HCEC 1CT (cell line): ENCODE measurements at regions not wholly inside any gene's neighbourhood (a gene's known extent, or its start where the extent isn't known, plus 50 kb on each side); places are given as distances from the start of the nearest gene placed in this dataset.

Source experiments
- DNase-seq: peaks from one replicate; pipeline ENCODE4 v3.0.0-alpha.2; 2017

DNA sequence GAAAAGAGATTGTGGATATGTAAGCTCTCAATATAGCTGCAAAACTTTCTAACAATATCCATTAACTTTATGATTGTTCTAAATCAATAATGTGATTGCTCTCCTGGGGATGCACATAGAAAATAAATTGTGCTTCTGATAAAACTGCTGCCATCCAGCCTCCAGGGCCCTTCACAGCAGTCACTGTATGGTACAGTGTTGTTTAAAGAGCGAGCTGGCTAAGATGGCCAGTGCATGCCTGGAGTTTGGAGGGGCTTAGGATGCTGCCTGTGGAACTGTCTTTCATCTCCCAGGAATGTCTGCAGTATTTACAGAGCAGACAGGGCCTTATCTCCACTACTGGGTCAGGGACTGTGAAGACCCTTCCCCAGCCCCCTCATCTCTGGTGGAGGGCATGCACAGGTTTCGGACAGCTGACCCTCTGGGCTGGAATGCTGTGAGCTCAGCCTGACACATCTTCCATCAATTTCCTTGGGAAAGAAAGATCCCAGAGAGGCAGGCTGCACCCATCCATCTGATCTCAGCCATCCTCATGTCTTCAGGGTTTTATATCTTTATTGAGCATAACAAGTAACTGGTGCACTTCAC, 137.0 kb downstream of the PLPP3 start:
- no peak for DNase-seq

- no peak for DNase-seq
Measured at GRCh38 chr1:56441601-56442000, 137.8 kb downstream of the PLPP3 start.

DNA sequence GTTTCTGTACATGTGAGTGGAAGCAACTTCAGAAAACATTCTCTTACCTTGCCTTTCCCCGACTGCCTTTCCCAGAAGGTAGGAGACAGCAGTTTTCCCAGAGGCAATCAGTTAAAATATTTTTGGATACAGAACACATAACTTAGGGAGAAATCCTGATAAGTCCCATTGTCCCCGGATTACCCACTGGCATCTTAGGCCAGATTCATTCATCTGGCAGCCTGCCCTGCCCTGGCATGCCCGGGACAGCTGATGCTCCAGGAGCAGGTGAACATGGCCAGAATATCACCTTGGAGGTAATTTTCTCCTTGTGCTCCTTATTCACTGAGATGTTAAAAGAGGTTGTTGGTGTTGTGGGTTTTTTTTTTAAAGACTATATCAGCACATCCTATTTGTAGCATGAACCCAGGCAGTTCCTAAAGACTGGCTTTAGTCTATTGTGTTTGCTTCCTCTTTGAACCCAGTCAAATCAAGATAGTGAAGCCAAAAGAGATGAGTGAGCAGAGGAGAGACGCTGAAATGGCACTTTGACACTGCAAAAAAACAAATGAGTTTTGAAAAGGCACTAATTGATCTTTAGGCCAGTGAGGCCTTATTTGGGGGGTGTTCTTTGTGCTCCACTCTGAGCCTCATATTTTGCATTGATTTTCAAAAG, 139.6 kb downstream of the PLPP3 start:
- no peak for DNase-seq

- DNase-seq, result no peak
Measured at GRCh38 chr1:56438901-56439551, 140.3 kb downstream of the PLPP3 start.

DNA sequence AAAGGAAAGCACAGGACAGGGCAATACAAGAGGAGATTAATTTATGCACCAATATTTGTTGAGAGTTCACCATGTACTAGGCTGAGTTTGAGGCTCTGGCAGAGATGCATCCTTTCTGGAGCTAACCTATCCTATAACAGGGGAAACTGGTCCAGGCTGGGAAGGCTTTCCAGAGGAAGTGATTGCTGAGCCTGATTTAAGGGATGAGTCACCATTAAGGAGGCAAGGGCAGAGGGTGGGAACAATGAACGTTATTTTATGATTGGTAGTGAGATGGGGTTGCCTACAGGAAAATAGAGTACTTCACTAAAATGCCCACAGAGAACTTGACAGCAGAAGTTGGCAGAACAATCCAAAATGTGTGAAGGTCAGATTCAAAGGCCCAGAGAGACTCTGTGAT, 141.4 kb downstream of the PLPP3 start:
- DNase-seq, result no peak

- DNase-seq, result no peak
Measured at GRCh38 chr1:56436912-56437417, 142.4 kb downstream of the PLPP3 start.

GRCh38 chr1:56436296-56436695, 143.1 kb downstream of the PLPP3 start:
- no peak for DNase-seq

GRCh38 chr1:56435434-56436262, 143.7 kb downstream of the PLPP3 start:
- DNase-seq, result no peak

DNA sequence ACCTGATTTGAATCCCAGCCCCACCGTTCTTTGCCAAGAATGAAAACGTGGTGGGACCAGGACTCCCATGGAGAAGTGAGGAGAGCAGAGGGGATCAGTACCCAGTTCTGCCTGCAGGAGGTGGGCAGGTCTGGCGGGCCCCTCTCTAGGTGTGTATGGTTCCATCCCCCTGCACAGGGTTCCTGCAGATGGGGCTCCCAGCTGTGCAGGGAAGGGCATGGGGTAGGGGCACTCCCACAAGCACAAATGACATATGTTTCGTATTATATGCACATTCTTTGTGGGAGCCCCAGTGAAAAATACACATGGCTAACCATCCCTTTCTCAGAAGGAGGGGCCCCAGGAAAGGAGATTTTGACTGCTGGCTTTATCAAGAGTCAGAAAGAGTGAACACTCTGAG, 144.6 kb downstream of the PLPP3 start:
- DNase-seq, result no peak

DNA sequence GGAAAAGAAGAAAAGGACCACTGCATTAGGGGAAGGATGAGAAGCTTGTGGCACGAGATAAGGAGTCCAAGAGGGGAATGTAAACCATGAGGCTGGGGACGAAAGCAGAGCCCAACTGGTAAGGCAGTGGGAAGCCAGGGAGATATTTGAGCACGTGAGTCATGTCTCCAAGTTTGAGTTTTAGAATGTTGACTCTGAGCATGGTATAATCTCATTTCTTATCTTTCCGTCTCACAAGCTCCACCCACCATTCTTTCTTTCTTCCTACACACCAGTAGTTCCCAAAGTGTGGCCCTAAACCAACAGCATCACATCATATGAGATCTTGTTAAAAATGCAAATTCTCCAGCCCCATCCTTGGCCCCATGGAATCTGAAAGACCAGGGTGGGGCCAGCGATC, 145.3 kb downstream of the PLPP3 start:
- no peak for DNase-seq

DNA sequence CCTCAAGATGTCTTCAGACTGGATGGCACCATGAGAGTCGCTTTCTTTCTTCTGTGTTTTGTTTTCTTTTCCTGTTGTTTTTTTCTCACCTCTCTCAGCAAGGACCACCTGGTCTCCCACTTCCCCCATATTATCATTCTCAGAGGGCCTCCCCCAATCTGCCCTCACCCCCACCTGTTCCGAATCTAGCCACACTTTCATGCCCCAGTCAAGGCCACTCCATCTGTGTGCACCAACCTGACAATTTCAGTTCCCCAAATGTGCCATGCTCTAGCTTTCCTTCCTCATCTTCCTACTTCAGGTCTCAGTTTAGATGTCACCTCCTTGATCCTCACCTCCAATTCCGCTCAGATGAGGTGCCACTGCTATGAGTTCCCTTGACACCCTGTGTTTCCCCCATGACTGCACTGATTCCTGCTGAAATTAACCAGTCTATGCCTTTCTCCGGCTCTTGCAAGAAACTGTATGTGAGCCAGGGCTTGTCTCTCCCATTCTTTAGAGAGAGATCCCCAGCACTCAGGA, 146.2 kb downstream of the PLPP3 start:
- DNase-seq, result no peak

GRCh38 chr1:56432166-56432971, 147.0 kb downstream of the PLPP3 start:
- DNase-seq, result no peak

- no peak for DNase-seq
Measured at GRCh38 chr1:56430141-56430839, 149.1 kb downstream of the PLPP3 start.

- no peak for DNase-seq
Measured at GRCh38 chr1:56429288-56429687, 150.1 kb downstream of the PLPP3 start.

DNA sequence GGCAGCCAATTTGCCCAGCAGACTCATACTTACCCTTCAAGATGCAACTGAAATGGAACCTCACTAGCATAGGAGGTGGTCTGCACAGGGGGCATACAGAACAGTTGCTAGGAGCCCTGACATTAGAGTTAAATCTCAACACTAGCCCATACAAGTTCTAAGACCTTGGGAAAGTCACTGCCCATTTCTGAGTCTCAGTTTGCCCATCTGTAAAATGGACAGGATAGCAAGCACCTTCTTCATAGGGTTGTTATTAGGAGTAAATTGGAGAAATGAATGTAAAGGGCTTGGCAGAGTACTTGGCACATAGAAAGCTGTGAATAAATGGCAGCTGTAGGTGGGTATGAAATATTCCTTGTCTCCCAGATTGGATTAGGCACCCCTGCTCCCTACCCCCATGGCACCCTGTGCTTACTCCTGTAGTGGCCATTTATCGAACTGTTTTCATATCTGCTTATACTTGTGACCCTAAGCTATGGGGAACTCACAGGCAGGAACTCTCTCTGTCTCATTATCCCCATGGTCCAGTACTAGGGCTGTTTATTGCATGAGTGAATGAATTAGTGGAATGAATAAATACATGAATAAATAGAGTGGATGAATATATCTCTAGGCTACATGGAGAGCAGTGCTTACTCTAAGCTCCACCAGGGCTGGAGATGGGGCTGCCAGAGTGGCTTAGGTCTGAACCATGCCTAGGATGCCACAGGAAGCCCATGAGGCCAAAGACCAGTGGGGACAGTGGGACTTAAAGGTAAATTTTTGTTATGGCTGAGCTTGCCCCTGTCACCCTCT, 152.6 kb downstream of the PLPP3 start:
- no peak for DNase-seq

GRCh38 chr1:56425494-56426037, 153.8 kb downstream of the PLPP3 start:
- DNase-seq, result no peak

GRCh38 chr1:56424744-56425493, 154.4 kb downstream of the PLPP3 start:
- DNase-seq, result peak; percentile 47

DNA sequence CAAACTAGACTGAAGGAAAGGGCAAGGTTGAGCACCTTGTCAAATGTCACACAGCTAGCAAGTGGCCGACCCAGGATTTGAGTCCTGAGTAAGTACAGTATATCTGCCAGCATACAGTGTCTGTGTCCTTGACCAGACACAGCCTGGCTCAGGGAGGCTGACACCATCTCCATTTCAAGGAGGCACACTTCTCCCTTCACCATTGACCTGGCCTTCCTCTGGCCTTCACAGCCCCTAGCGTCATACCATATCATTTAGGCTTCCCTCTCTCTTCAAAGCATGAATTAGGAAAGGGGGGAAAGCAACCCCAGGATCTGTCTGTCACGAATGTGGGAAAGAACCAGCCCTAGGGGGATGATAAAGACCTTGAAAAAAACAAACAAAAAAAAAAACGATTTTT, 155.6 kb downstream of the PLPP3 start:
- DNase-seq, result no peak

DNA sequence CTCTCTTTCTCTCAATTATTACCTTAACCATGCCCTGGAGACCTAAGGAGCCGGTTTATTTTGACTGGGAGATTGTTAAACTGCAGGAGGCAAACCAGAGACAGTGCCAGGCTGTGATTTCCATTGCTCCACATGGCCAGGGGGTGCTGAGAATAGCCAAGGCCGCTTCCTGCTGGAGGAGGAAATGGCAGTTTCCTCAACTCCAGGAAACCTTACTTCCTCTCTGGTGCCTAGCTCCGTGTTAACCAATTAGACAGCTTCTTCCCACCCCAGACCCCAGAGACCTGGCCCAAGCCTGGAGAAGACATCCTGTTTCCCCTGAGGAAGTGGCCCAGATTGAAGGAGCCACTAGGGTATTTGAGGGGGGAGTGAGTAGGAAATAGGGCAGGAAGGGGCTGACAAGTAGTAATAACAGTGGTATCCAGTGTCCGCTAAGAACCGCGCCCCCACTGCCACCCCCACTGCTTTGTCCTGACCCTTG, 161.2 kb downstream of the PLPP3 start:
- DNase-seq, result no peak

DNA sequence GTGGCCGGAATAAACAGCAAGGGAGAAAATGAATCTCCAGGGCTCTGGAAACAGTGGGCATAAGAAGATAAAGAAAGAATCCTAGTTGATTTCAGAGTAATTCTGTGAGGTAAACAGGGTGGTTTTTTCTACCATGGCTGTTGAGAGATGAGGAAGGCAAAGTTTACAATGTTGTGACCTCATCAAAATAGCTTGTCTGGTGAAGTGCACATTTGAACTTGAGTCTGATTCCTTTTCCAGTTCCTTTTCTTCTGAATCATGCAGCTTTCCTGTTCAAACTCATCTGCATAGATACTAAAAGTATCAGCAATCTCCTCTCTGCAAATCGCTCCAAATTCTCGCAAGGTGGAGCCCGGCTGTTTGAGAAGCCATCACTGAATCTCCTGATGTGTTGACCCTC, 161.7 kb downstream of the PLPP3 start:
- no peak for DNase-seq
